ENCODE measurements at regions not wholly inside any gene's neighbourhood (a gene's known extent, or its start where the extent isn't known, plus 50 kb on each side); places are given as distances from the start of the nearest gene placed in this dataset.

GRCh38 chr16:85469929-85470590 is 143.1 kb upstream of the GSE1 start:
- Histone ChIP-seq H3K9ac (ENCODE audit: low read depth in 1 of 2, low read length in 2 of 2) (no peak overlapping the region), H3K27ac (ENCODE audit: low read depth, low read length) (no peak overlapping the region), H3K36me3 (ENCODE audit: control insufficient read depth in 1 of 2, insufficient read depth in 2 of 2, low read length in 2 of 2) (no peaks in the 10 kb centered on the region), H3K4me1 (ENCODE audit: control insufficient read depth in 1 of 2, insufficient read depth in 2 of 2, low read length in 2 of 2) (no peaks in the 10 kb centered on the region), H3K9me3 (ENCODE audit: control insufficient read depth in 1 of 2, low read length in 2 of 2) (no peaks in the 10 kb centered on the region), H3K27me3 (ENCODE audit: control insufficient read depth in 1 of 2, insufficient read depth in 2 of 2, low read length in 2 of 2) (peaks cover 0 to 9% of the 10 kb centered on the region in 2 donors), H3K4me3 (ENCODE audit: low read depth in 1 of 2, low read length in 2 of 2) (no peak overlapping the region)

- Histone ChIP-seq H3K27ac (ENCODE audit: low read depth, low read length) (no peak overlapping the region), H3K4me3 (ENCODE audit: low read depth in 1 of 2, low read length in 2 of 2) (no peak overlapping the region), H3K36me3 (ENCODE audit: control insufficient read depth in 1 of 2, insufficient read depth in 2 of 2, low read length in 2 of 2) (no peaks in the 10 kb centered on the region), H3K9me3 (ENCODE audit: control insufficient read depth in 1 of 2, low read length in 2 of 2) (no peaks in the 10 kb centered on the region), H3K4me1 (ENCODE audit: control insufficient read depth in 1 of 2, insufficient read depth in 2 of 2, low read length in 2 of 2) (no peaks in the 10 kb centered on the region), H3K9ac (ENCODE audit: low read depth in 1 of 2, low read length in 2 of 2) (no peak overlapping the region), H3K27me3 (ENCODE audit: control insufficient read depth in 1 of 2, insufficient read depth in 2 of 2, low read length in 2 of 2) (peaks cover 0 to 9% of the 10 kb centered on the region in 2 donors)
These were observed 142.2 kb upstream of the GSE1 start for GRCh38 chr16:85470873-85471272.

GRCh38 chr16:85471469-85472431 is 141.4 kb upstream of the GSE1 start:
- Histone ChIP-seq H3K27ac (ENCODE audit: low read depth, low read length) (no peak overlapping the region), H3K36me3 (ENCODE audit: control insufficient read depth in 1 of 2, insufficient read depth in 2 of 2, low read length in 2 of 2) (no peaks in the 10 kb centered on the region), H3K4me3 (ENCODE audit: low read depth in 1 of 2, low read length in 2 of 2) (no peak overlapping the region), H3K9ac (ENCODE audit: low read depth in 1 of 2, low read length in 2 of 2) (no peak overlapping the region), H3K9me3 (ENCODE audit: control insufficient read depth in 1 of 2, low read length in 2 of 2) (no peaks in the 10 kb centered on the region), H3K4me1 (ENCODE audit: control insufficient read depth in 1 of 2, insufficient read depth in 2 of 2, low read length in 2 of 2) (no peaks in the 10 kb centered on the region), H3K27me3 (ENCODE audit: control insufficient read depth in 1 of 2, insufficient read depth in 2 of 2, low read length in 2 of 2) (peaks cover 0 to 9% of the 10 kb centered on the region in 2 donors)

- no peak overlapping the region for H3K4me3 ChIP-seq (ENCODE audit: low read depth in 1 of 2, low read length in 2 of 2)
- H3K27me3 ChIP-seq (ENCODE audit: control insufficient read depth in 1 of 2, insufficient read depth in 2 of 2, low read length in 2 of 2) = peaks cover 0 to 9% of the 10 kb centered on the region in 2 donors
- no peak overlapping the region for H3K27ac ChIP-seq (ENCODE audit: low read depth, low read length)
- H3K4me1 ChIP-seq (ENCODE audit: control insufficient read depth in 1 of 2, insufficient read depth in 2 of 2, low read length in 2 of 2) = no peaks in the 10 kb centered on the region
- no peaks in the 10 kb centered on the region for H3K9me3 ChIP-seq (ENCODE audit: control insufficient read depth in 1 of 2, low read length in 2 of 2)
- H3K36me3 ChIP-seq (ENCODE audit: control insufficient read depth in 1 of 2, insufficient read depth in 2 of 2, low read length in 2 of 2) = no peaks in the 10 kb centered on the region
- H3K9ac ChIP-seq (ENCODE audit: low read depth in 1 of 2, low read length in 2 of 2) = no peak overlapping the region
These were observed 140.6 kb upstream of the GSE1 start for GRCh38 chr16:85472514-85472913.

GRCh38 chr16:85473323-85473722 is 139.8 kb upstream of the GSE1 start:
- Histone ChIP-seq H3K27me3 (ENCODE audit: control insufficient read depth in 1 of 2, insufficient read depth in 2 of 2, low read length in 2 of 2) (peaks cover 0 to 9% of the 10 kb centered on the region in 2 donors), H3K9me3 (ENCODE audit: control insufficient read depth in 1 of 2, low read length in 2 of 2) (no peaks in the 10 kb centered on the region), H3K36me3 (ENCODE audit: control insufficient read depth in 1 of 2, insufficient read depth in 2 of 2, low read length in 2 of 2) (no peaks in the 10 kb centered on the region), H3K4me3 (ENCODE audit: low read depth in 1 of 2, low read length in 2 of 2) (no peak overlapping the region), H3K4me1 (ENCODE audit: control insufficient read depth in 1 of 2, insufficient read depth in 2 of 2, low read length in 2 of 2) (no peaks in the 10 kb centered on the region), H3K27ac (ENCODE audit: low read depth, low read length) (no peak overlapping the region), H3K9ac (ENCODE audit: low read depth in 1 of 2, low read length in 2 of 2) (no peak overlapping the region)

GRCh38 chr16:85473909-85474620 is 139.1 kb upstream of the GSE1 start:
- H3K4me3 ChIP-seq (ENCODE audit: low read depth in 1 of 2, low read length in 2 of 2) = no peak overlapping the region
- H3K27ac ChIP-seq (ENCODE audit: low read depth, low read length) = no peak overlapping the region
- H3K9me3 ChIP-seq (ENCODE audit: control insufficient read depth in 1 of 2, low read length in 2 of 2) = no peaks in the 10 kb centered on the region
- peaks cover 0 to 9% of the 10 kb centered on the region in 2 donors for H3K27me3 ChIP-seq (ENCODE audit: control insufficient read depth in 1 of 2, insufficient read depth in 2 of 2, low read length in 2 of 2)
- H3K4me1 ChIP-seq (ENCODE audit: control insufficient read depth in 1 of 2, insufficient read depth in 2 of 2, low read length in 2 of 2) = no peaks in the 10 kb centered on the region
- no peak overlapping the region for H3K9ac ChIP-seq (ENCODE audit: low read depth in 1 of 2, low read length in 2 of 2)
- no peaks in the 10 kb centered on the region for H3K36me3 ChIP-seq (ENCODE audit: control insufficient read depth in 1 of 2, insufficient read depth in 2 of 2, low read length in 2 of 2)

GRCh38 chr16:85474621-85475217 is 138.4 kb upstream of the GSE1 start:
- Histone ChIP-seq H3K4me3 (ENCODE audit: low read depth in 1 of 2, low read length in 2 of 2) (no peak overlapping the region), H3K36me3 (ENCODE audit: control insufficient read depth in 1 of 2, insufficient read depth in 2 of 2, low read length in 2 of 2) (no peaks in the 10 kb centered on the region), H3K27me3 (ENCODE audit: control insufficient read depth in 1 of 2, insufficient read depth in 2 of 2, low read length in 2 of 2) (peaks cover 0 to 9% of the 10 kb centered on the region in 2 donors), H3K4me1 (ENCODE audit: control insufficient read depth in 1 of 2, insufficient read depth in 2 of 2, low read length in 2 of 2) (no peaks in the 10 kb centered on the region), H3K9me3 (ENCODE audit: control insufficient read depth in 1 of 2, low read length in 2 of 2) (no peaks in the 10 kb centered on the region), H3K27ac (ENCODE audit: low read depth, low read length) (no peak overlapping the region), H3K9ac (ENCODE audit: low read depth in 1 of 2, low read length in 2 of 2) (no peak overlapping the region)

- Histone ChIP-seq H3K4me1 (ENCODE audit: control insufficient read depth in 1 of 2, insufficient read depth in 2 of 2, low read length in 2 of 2) (peaks cover 4% of the 10 kb centered on the region in 2 donors), H3K36me3 (ENCODE audit: control insufficient read depth in 1 of 2, insufficient read depth in 2 of 2, low read length in 2 of 2) (no peaks in the 10 kb centered on the region), H3K9me3 (ENCODE audit: control insufficient read depth in 1 of 2, low read length in 2 of 2) (no peaks in the 10 kb centered on the region), H3K9ac (ENCODE audit: low read depth in 1 of 2, low read length in 2 of 2) (no peak overlapping the region), H3K4me3 (ENCODE audit: low read depth in 1 of 2, low read length in 2 of 2) (no peak overlapping the region), H3K27ac (ENCODE audit: low read depth, low read length) (no peak overlapping the region), H3K27me3 (ENCODE audit: control insufficient read depth in 1 of 2, insufficient read depth in 2 of 2, low read length in 2 of 2) (peaks cover 0 to 9% of the 10 kb centered on the region in 2 donors)
These were observed 137.9 kb upstream of the GSE1 start for GRCh38 chr16:85475233-85475632.

- Histone ChIP-seq H3K27me3 (ENCODE audit: control insufficient read depth in 1 of 2, insufficient read depth in 2 of 2, low read length in 2 of 2) (peaks cover 0 to 9% of the 10 kb centered on the region in 2 donors), H3K9ac (ENCODE audit: low read depth in 1 of 2, low read length in 2 of 2) (no peak overlapping the region), H3K36me3 (ENCODE audit: control insufficient read depth in 1 of 2, insufficient read depth in 2 of 2, low read length in 2 of 2) (no peaks in the 10 kb centered on the region), H3K4me1 (ENCODE audit: control insufficient read depth in 1 of 2, insufficient read depth in 2 of 2, low read length in 2 of 2) (peaks cover 9% of the 10 kb centered on the region in 2 donors), H3K4me3 (ENCODE audit: low read depth in 1 of 2, low read length in 2 of 2) (no peak overlapping the region), H3K9me3 (ENCODE audit: control insufficient read depth in 1 of 2, low read length in 2 of 2) (no peaks in the 10 kb centered on the region), H3K27ac (ENCODE audit: low read depth, low read length) (no peak overlapping the region)
These were observed 137.3 kb upstream of the GSE1 start for GRCh38 chr16:85475691-85476300.

Measured in duodenal mucosa (tissue), 2 donors.